GM12892 (cell line): ENCODE measurements at regions not wholly inside any gene's neighbourhood (a gene's known extent, or its start where the extent isn't known, plus 50 kb on each side); places are given as distances from the start of the nearest gene placed in this dataset.

Experiments used
- POLR2A ChIP-seq: IDR thresholded peaks from 2 replicates; pipeline ENCODE4 v1.6.1; 2011; ENCODE audit warnings: low read depth, low read length, control low read depth
- POLR2AphosphoS5 ChIP-seq: IDR thresholded peaks from 2 replicates; pipeline ENCODE4 v1.6.1; 2011; ENCODE audit warnings: low read depth, low read length, control low read depth

DNA sequence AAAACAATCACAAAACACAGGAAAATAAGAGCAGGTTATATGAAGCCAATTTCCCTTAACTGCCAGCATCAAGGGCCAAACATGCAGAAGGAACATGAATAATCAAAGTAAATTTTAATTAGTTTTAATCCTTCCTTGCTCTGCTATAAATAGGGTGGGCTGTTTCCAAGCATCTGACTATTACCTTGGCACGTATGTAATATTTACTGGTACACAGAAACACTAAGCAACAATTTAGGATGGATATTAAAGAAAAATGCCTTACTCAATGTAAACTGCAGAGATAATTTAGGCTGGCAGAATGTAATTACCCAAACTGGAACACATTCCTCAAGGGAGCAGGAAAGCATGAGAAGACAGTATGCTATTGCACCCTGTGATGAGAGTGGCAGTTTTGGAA is 468.2 kb downstream of the TDRD15 start:
- no peak for TF ChIP-seq POLR2AphosphoS5
- TF ChIP-seq POLR2A: no peak
